GM21423 (cell line): ENCODE measurements at regions not wholly inside any gene's neighbourhood (a gene's known extent, or its start where the extent isn't known, plus 50 kb on each side); places are given as distances from the start of the nearest gene placed in this dataset.
A peak's percentile ranks its signal among the peaks of the same experiment; 100 is the strongest.

Experiments used
- ATAC-seq: cut with Tn5 transposase; IDR thresholded peaks from one replicate; pipeline ENCODE4 v1.9.1; 2021; ENCODE audit warnings: mild to moderate bottlenecking, moderate library complexity; ENCODE audit not compliant: unreplicated experiment

GRCh38 chr4:36921476-36922216, 322.9 kb upstream of the NWD2 start:
- ATAC-seq = no peak

GRCh38 chr4:36930562-36931111, 313.9 kb upstream of the NWD2 start:
- no peak for ATAC-seq

GRCh38 chr4:36944232-36944631, 300.3 kb upstream of the NWD2 start:
- ATAC-seq = no peak

- no peak for ATAC-seq
Measured at GRCh38 chr4:36961420-36961819, 283.1 kb upstream of the NWD2 start.

GRCh38 chr4:36966756-36967460, 277.6 kb upstream of the NWD2 start:
- ATAC-seq = no peak

GRCh38 chr4:36979533-36979932, 265.0 kb upstream of the NWD2 start:
- ATAC-seq = no peak

- peak; percentile 64 for ATAC-seq
Measured at GRCh38 chr4:36990128-36990872, 254.2 kb upstream of the NWD2 start.

GRCh38 chr4:36997727-36998126, 246.8 kb upstream of the NWD2 start:
- ATAC-seq = no peak

GRCh38 chr4:37000281-37000680, 244.3 kb upstream of the NWD2 start:
- ATAC-seq = no peak

GRCh38 chr4:37001688-37002436, 242.7 kb upstream of the NWD2 start:
- ATAC-seq = no peak

GRCh38 chr4:37002625-37003024, 241.9 kb upstream of the NWD2 start:
- no peak for ATAC-seq

GRCh38 chr4:37008199-37008598, 236.3 kb upstream of the NWD2 start:
- ATAC-seq = no peak

GRCh38 chr4:37014584-37014983, 230.0 kb upstream of the NWD2 start:
- ATAC-seq = no peak

- no peak for ATAC-seq
Measured at GRCh38 chr4:37015391-37015790, 229.2 kb upstream of the NWD2 start.

- ATAC-seq = no peak
Measured at GRCh38 chr4:37023504-37023903, 221.0 kb upstream of the NWD2 start.

- ATAC-seq = no peak
Measured at GRCh38 chr4:37023996-37024395, 220.5 kb upstream of the NWD2 start.

GRCh38 chr4:37040816-37041215, 203.7 kb upstream of the NWD2 start:
- no peak for ATAC-seq

- ATAC-seq = no peak
Measured at GRCh38 chr4:37043342-37043741, 201.2 kb upstream of the NWD2 start.

- no peak for ATAC-seq
Measured at GRCh38 chr4:37051111-37051510, 193.4 kb upstream of the NWD2 start.

- ATAC-seq = no peak
Measured at GRCh38 chr4:37051866-37052265, 192.7 kb upstream of the NWD2 start.
